MM.1S (cell line): ENCODE measurements at regions not wholly inside any gene's neighbourhood (a gene's known extent, or its start where the extent isn't known, plus 50 kb on each side); places are given as distances from the start of the nearest gene placed in this dataset.

Experiments
- DNase-seq: peaks from one replicate; pipeline ENCODE4 v3.0.0-alpha.2; 2015
- H2AFZ ChIP-seq: fragments of 300-600 bp; sonication (generic); 2 replicates; pipeline ENCODE4 v1.6.0; 2016; ENCODE audit warnings: antibody characterized with exemption, low read length
- H3F3A ChIP-seq: fragments of 300-600 bp; sonication (generic); 2 replicates; pipeline ENCODE4 v1.6.1; 2016; ENCODE audit warnings: mild to moderate bottlenecking, antibody characterized with exemption, low read length, moderate library complexity, mixed read lengths; ENCODE audit not compliant: insufficient read depth
- H3K27ac ChIP-seq: fragments of 300-600 bp; sonication (generic); 2 replicates; pipeline ENCODE4 v1.5.1; 2016; ENCODE audit warnings: mild to moderate bottlenecking, low read length
- H3K27me3 ChIP-seq: fragments of 300-600 bp; sonication (generic); replicated peaks from 2 replicates; pipeline ENCODE4 v1.6.0; 2016; ENCODE audit warnings: low read length; ENCODE audit not compliant: insufficient read depth
- H3K36me3 ChIP-seq: fragments of 300-600 bp; sonication (generic); replicated peaks from 2 replicates; pipeline ENCODE4 v1.6.1; 2016; ENCODE audit warnings: mild to moderate bottlenecking, low read length, mixed read lengths; ENCODE audit not compliant: insufficient read depth
- H3K4me1 ChIP-seq: fragments of 300-600 bp; sonication (generic); 2 replicates; pipeline ENCODE4 v1.6.1; 2016; ENCODE audit warnings: low read length, mixed read lengths
- H3K4me2 ChIP-seq: fragments of 300-600 bp; sonication (generic); 2 replicates; pipeline ENCODE4 v1.6.0; 2016; ENCODE audit warnings: low read depth, low read length
- H3K4me3 ChIP-seq: fragments of 300-600 bp; sonication (generic); 2 replicates; pipeline ENCODE4 v1.5.1; 2016; ENCODE audit warnings: low read length, mixed read lengths
- H3K79me2 ChIP-seq: fragments of 300-600 bp; sonication (generic); 2 replicates; pipeline ENCODE4 v1.6.1; 2016; ENCODE audit warnings: mixed run types, low read length, mixed read lengths
- H3K9ac ChIP-seq: fragments of 300-600 bp; sonication (generic); 2 replicates; pipeline ENCODE4 v1.6.1; 2016; ENCODE audit warnings: low read length, mixed read lengths
- H3K9me2 ChIP-seq: fragments of 300-600 bp; sonication (generic); replicated peaks from 2 replicates; pipeline ENCODE4 v1.6.1; 2016; ENCODE audit warnings: mild to moderate bottlenecking, low read length, mixed read lengths; ENCODE audit not compliant: insufficient read depth
- H3K9me3 ChIP-seq: fragments of 300-600 bp; sonication (generic); replicated peaks from 2 replicates; pipeline ENCODE4 v1.6.1; 2016; ENCODE audit warnings: mild to moderate bottlenecking, low read length, mixed read lengths; ENCODE audit not compliant: insufficient read depth
- H4K20me1 ChIP-seq: fragments of 300-600 bp; sonication (generic); 2 replicates; pipeline ENCODE4 v1.6.1; 2016; ENCODE audit warnings: mild to moderate bottlenecking, low read length, moderate library complexity, mixed read lengths; ENCODE audit not compliant: insufficient read depth
- CTCF ChIP-seq: fragments of 300-600 bp; sonication (generic); IDR thresholded peaks from 2 replicates; pipeline ENCODE4 v1.5.1; 2016; ENCODE audit warnings: antibody characterized with exemption, low read length, mixed read lengths
- EZH2 ChIP-seq: fragments of 300-600 bp; sonication (generic); optimal IDR thresholded peaks from 2 replicates; pipeline ENCODE3; 2017; ENCODE audit warnings: low read depth, mild to moderate bottlenecking, antibody characterized with exemption, low read length, mixed read lengths
- EZH2phosphoT487 ChIP-seq: fragments of 300-600 bp; sonication (generic); IDR thresholded peaks from 2 replicates; pipeline ENCODE4 v1.6.1; 2018; ENCODE audit warnings: antibody characterized with exemption, low read length

- Histone ChIP-seq H3K36me3 (no peaks in the 10 kb centered on the region), H3K27me3 (no peaks in the 10 kb centered on the region), H2AFZ (no peak overlapping the region), H3K4me3 (no peak overlapping the region), H3K79me2 (no peaks in the 10 kb centered on the region), H3K9me3 (no peaks in the 10 kb centered on the region), H3K27ac (no peak overlapping the region), H3K9me2 (no peaks in the 10 kb centered on the region), H4K20me1 (no peaks in the 10 kb centered on the region), H3K4me1 (no peaks in the 10 kb centered on the region), H3K9ac (no peak overlapping the region), H3F3A (no peaks in the 10 kb centered on the region), H3K4me2 (no peak overlapping the region)
- no peak for TF ChIP-seq EZH2
- TF ChIP-seq EZH2phosphoT487: no peak
- no peak for TF ChIP-seq CTCF
- no peak for DNase-seq
These were observed 225.2 kb upstream of the PABPC4L start for GRCh38 chr4:134426821-134427220.

- no peak overlapping the region for H3K4me2 ChIP-seq
- no peak for DNase-seq
- H2AFZ ChIP-seq: no peak overlapping the region
- TF ChIP-seq EZH2phosphoT487: no peak
- no peak for TF ChIP-seq EZH2
- no peak for TF ChIP-seq CTCF
- no peak overlapping the region for H3K4me3 ChIP-seq
- H3K36me3 ChIP-seq: no peaks in the 10 kb centered on the region
- no peaks in the 10 kb centered on the region for H3K9me2 ChIP-seq
- H3K4me1 ChIP-seq: no peaks in the 10 kb centered on the region
- H3K27ac ChIP-seq: no peak overlapping the region
- H3K27me3 ChIP-seq: no peaks in the 10 kb centered on the region
- H4K20me1 ChIP-seq: no peaks in the 10 kb centered on the region
- no peaks in the 10 kb centered on the region for H3F3A ChIP-seq
- no peak overlapping the region for H3K9ac ChIP-seq
- H3K9me3 ChIP-seq: no peaks in the 10 kb centered on the region
- no peaks in the 10 kb centered on the region for H3K79me2 ChIP-seq
These were observed 224.2 kb upstream of the PABPC4L start for GRCh38 chr4:134425756-134426155.

GRCh38 chr4:134422776-134423175, 221.2 kb upstream of the PABPC4L start:
- Histone ChIP-seq H3K4me2 (no peak overlapping the region), H3K27ac (no peak overlapping the region), H3K4me3 (no peak overlapping the region), H3K27me3 (no peaks in the 10 kb centered on the region), H3K4me1 (no peaks in the 10 kb centered on the region), H3K9ac (no peak overlapping the region), H4K20me1 (no peaks in the 10 kb centered on the region), H3K36me3 (no peaks in the 10 kb centered on the region), H3K9me3 (no peaks in the 10 kb centered on the region), H2AFZ (no peak overlapping the region), H3F3A (no peaks in the 10 kb centered on the region), H3K9me2 (no peaks in the 10 kb centered on the region), H3K79me2 (no peaks in the 10 kb centered on the region)
- DNase-seq: no peak
- TF ChIP-seq EZH2phosphoT487: no peak
- TF ChIP-seq EZH2: no peak
- TF ChIP-seq CTCF: no peak
